SU-DHL-6 (cell line): ENCODE measurements at regions not wholly inside any gene's neighbourhood (a gene's known extent, or its start where the extent isn't known, plus 50 kb on each side); places are given as distances from the start of the nearest gene placed in this dataset.

Experiments
- H2AFZ ChIP-seq: fragments of 200-600 bp; sonication (generic); 2 replicates; pipeline ENCODE4 v1.6.1; 2014; ENCODE audit warnings: low read depth, mild to moderate bottlenecking, moderate library complexity, mixed read lengths, antibody characterized with exemption, low read length; ENCODE audit not compliant: severe bottlenecking
- H3F3A ChIP-seq: fragments of 200-600 bp; shearing (Covaris generic); 2 replicates; pipeline ENCODE4 v1.6.0; 2016; ENCODE audit warnings: antibody characterized with exemption, mild to moderate bottlenecking; ENCODE audit not compliant: insufficient read depth
- H3K27ac ChIP-seq: fragments of 200-600 bp; sonication (generic); 2 replicates; pipeline ENCODE4 v1.5.1; 2016; ENCODE audit warnings: low read depth, mild to moderate bottlenecking, low read length, moderate library complexity, mixed read lengths
- H3K27me3 ChIP-seq: fragments of 200-600 bp; sonication (generic), shearing (Covaris generic); 2 replicates; pipeline ENCODE4 v1.6.0; 2014; ENCODE audit warnings: mild to moderate bottlenecking, low read length
- H3K36me3 ChIP-seq: fragments of 200-600 bp; sonication (generic); 2 replicates; pipeline ENCODE4 v1.6.1; 2014; ENCODE audit warnings: mild to moderate bottlenecking, low read length, mixed read lengths
- H3K4me2 ChIP-seq: fragments of 300-600, 200-600 bp; shearing (Covaris generic), sonication (generic); 2 replicates; pipeline ENCODE4 v1.6.0; 2014; ENCODE audit warnings: low read length, low read depth, mild to moderate bottlenecking; ENCODE audit not compliant: poor library complexity, severe bottlenecking
- H3K4me3 ChIP-seq: fragments of 200-600 bp; sonication (generic); 2 replicates; pipeline ENCODE4 v1.5.1; 2014; ENCODE audit warnings: antibody characterized with exemption, low read length, mild to moderate bottlenecking, mixed read lengths; ENCODE audit not compliant: insufficient read depth, poor library complexity, severe bottlenecking
- H3K79me2 ChIP-seq: fragments of 200-600 bp; sonication (generic); 2 replicates; pipeline ENCODE4 v1.6.1; 2014; ENCODE audit warnings: mild to moderate bottlenecking, low read length, moderate library complexity; ENCODE audit not compliant: insufficient read depth
- H3K9ac ChIP-seq: fragments of 200-600 bp; sonication (generic); 2 replicates; pipeline ENCODE4 v1.7.0; 2014; ENCODE audit warnings: mild to moderate bottlenecking, low read length
- H3K9me2 ChIP-seq: fragments of 200-600 bp; sonication (generic); replicated peaks from 2 replicates; pipeline ENCODE4 v1.6.1; 2014; ENCODE audit warnings: low read length; ENCODE audit not compliant: insufficient read depth
- H3K9me3 ChIP-seq: fragments of 200-600 bp; sonication (generic); 2 replicates; pipeline ENCODE4 v1.6.1; 2014; ENCODE audit warnings: low read length, mixed read lengths; ENCODE audit not compliant: insufficient read depth
- H4K20me1 ChIP-seq: fragments of 200-600 bp; sonication (generic); 2 replicates; pipeline ENCODE4 v1.6.1; 2014; ENCODE audit warnings: low read depth, mild to moderate bottlenecking, antibody characterized with exemption, low read length, moderate library complexity, mixed read lengths
- CTCF ChIP-seq: fragments of 200-600 bp; sonication (generic); IDR thresholded peaks from one replicate; pipeline ENCODE4 v1.5.1; 2017; ENCODE audit warnings: antibody characterized with exemption, mild to moderate bottlenecking, low read length, moderate library complexity; ENCODE audit not compliant: insufficient read depth, poor library complexity, severe bottlenecking
- EZH2phosphoT487 ChIP-seq: fragments of 200-600 bp; sonication (generic), shearing (Covaris generic); conservative IDR thresholded peaks from 2 replicates; pipeline ENCODE4 v1.6.1; 2018; ENCODE audit warnings: mild to moderate bottlenecking, antibody characterized with exemption, low read length, moderate library complexity, mixed read lengths

DNA sequence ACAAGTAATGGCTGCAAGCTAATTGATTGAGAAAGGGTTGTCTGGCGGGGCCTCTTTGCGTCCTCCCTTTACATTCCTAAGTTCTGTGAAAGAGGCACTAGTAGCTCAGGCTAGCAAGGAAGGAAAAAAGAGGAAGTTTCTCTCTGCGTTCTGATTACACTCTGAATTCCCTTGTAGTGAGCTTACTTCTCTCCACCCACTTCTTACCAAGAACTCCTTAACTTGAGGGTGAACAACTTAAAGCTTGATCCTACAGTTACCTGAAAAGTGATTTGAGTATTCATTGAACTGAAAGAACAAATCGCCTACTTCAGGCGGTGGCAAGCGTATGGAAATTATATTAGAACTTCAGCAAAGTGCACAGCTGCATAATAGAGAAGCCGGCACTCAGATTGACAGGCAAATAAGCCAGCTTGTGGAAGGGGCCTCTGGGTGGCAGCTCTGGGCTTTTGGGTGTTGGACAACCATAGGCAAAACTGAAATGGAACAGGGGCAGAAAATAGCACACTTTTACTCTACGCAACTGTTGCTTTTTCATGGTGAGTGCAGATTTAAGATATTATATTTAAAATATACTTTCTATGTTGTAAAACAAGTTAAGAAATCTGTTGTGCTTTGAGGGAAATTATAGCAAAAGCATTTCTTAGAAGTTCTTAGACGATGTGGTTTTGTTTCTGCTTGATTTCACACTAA, 464.5 kb downstream of the USP25 start:
- no peak overlapping the region for H3K4me3 ChIP-seq

GRCh38 chr21:16194788-16195537, 465.2 kb downstream of the USP25 start:
- no peak overlapping the region for H3K27ac ChIP-seq
- no peaks in the 10 kb centered on the region; the same call in 1 of the 2 replicates for H3K9me3 ChIP-seq
- H2AFZ ChIP-seq, result no peak overlapping the region
- H3K36me3 ChIP-seq, result no peaks in the 10 kb centered on the region
- H3K4me3 ChIP-seq, result no peak overlapping the region
- H3K4me2 ChIP-seq, result no peak overlapping the region
- H3F3A ChIP-seq, result no peaks in the 10 kb centered on the region
- TF ChIP-seq CTCF (no peak), EZH2phosphoT487 (no peak)
- no peaks in the 10 kb centered on the region for H3K27me3 ChIP-seq
- no peaks in the 10 kb centered on the region for H3K9me2 ChIP-seq
- no peak overlapping the region for H3K9ac ChIP-seq
- no peaks in the 10 kb centered on the region for H3K79me2 ChIP-seq
- no peaks in the 10 kb centered on the region for H4K20me1 ChIP-seq

More for the DNA sequence above, 464.5 kb downstream of the USP25 start:
- Histone ChIP-seq H3K27ac (no peak overlapping the region), H3F3A (no peaks in the 10 kb centered on the region), H3K9me3 (no peaks in the 10 kb centered on the region; the same call in 1 of the 2 replicates), H2AFZ (no peak overlapping the region), H3K36me3 (no peaks in the 10 kb centered on the region), H4K20me1 (no peaks in the 10 kb centered on the region), H3K4me2 (no peak overlapping the region), H3K27me3 (no peaks in the 10 kb centered on the region), H3K9ac (no peak overlapping the region), H3K9me2 (no peaks in the 10 kb centered on the region), H3K79me2 (no peaks in the 10 kb centered on the region)
- TF ChIP-seq CTCF (no peak), EZH2phosphoT487 (no peak)

DNA sequence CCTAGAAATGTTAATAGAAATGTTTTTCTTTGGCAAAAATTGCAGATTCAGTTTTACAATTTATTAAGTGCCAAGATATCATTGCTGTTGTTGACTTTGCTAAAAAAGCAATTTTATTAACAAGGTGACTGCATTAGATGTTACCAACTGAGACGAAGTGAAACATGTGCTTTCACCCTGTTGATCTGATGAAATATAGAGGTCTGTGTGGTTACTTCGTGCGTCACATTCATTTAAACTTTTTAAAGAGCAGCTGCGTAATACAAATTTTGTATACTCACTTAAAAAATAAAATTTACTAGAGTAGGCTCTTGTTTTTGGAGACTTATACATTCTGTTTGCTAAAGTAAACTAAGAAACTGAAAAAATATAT, 465.7 kb downstream of the USP25 start:
- no peak overlapping the region for H2AFZ ChIP-seq
- no peaks in the 10 kb centered on the region for H3K79me2 ChIP-seq
- H3K9me2 ChIP-seq, result no peaks in the 10 kb centered on the region
- H3K9me3 ChIP-seq, result no peaks in the 10 kb centered on the region
- no peaks in the 10 kb centered on the region for H3K27me3 ChIP-seq
- no peak overlapping the region for H3K4me3 ChIP-seq
- H4K20me1 ChIP-seq, result no peaks in the 10 kb centered on the region
- H3K9ac ChIP-seq, result no peak overlapping the region
- no peak overlapping the region for H3K27ac ChIP-seq
- no peak overlapping the region for H3K4me2 ChIP-seq
- TF ChIP-seq EZH2phosphoT487 (no peak), CTCF (no peak)
- no peaks in the 10 kb centered on the region for H3F3A ChIP-seq
- no peaks in the 10 kb centered on the region for H3K36me3 ChIP-seq
